ENCODE measurements at regions not wholly inside any gene's neighbourhood (a gene's known extent, or its start where the extent isn't known, plus 50 kb on each side); places are given as distances from the start of the nearest gene placed in this dataset.

DNA sequence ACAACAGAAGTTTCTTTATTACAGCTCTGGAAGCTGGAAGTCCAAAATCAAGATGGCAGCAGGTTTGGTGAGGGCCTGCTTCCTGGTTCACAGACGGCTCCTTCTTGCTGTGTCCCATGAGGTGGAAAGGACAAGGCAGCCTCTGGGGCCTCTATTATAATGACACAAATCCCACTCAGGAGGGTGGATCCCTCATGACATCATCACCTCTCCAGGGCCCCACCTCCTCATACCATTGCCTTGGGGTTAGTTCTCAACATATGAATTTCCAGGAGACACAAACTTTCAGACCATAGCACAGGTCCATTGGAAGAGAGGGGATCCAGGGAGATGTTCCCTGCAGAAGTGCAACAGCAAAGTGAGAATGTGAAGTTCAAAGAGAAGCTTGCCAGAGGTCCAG is 202.8 kb downstream of the TFCP2L1 start:
- DNase-seq, result no peak

DNA sequence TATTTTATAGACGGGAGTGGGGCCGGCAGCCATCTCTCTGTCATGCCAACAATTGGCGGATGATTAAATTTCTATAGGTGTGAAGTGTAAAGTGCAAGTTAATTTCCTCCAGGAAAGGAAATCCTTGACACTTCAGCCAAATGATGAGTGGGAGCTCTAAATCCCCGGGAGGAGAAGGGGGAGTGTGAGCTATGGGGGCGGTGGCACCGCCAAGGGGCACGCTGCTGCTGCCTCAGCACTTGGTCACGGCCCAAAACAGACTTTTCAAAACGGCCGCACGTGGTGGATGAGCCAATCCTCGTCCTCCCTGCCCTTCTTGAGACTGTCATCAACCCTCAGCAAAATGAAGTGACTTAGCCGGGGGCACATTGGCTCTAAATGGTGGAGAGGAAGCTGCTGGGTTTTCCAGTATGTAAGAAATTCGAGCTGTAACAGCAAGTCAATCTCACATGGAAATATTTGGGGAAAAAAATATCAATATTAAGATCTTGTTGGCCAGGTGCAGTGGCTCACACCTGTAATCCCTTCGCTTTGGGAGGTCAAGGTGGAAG is 200.8 kb downstream of the TFCP2L1 start:
- no peak for DNase-seq

DNA sequence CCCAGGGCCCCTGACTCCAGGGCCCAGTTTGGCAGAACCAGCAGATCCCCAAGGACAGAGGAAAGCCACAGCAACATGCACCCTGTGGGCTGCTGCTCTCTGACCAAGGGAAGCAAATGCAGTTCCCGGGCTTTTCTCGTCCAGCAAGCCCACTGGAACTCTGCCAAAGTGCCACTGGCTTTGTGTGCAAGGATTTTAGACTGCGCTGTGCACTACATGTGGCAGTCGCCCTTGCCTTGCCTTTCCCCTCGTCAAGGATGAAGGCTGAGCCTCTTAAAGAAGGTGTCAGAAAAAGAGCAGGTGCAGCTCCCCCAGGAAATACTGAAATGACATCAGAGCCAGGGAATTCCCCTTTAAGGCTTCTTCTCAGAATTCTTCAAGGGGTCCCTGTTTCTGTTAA is 199.2 kb downstream of the TFCP2L1 start:
- no peak for DNase-seq

DNA sequence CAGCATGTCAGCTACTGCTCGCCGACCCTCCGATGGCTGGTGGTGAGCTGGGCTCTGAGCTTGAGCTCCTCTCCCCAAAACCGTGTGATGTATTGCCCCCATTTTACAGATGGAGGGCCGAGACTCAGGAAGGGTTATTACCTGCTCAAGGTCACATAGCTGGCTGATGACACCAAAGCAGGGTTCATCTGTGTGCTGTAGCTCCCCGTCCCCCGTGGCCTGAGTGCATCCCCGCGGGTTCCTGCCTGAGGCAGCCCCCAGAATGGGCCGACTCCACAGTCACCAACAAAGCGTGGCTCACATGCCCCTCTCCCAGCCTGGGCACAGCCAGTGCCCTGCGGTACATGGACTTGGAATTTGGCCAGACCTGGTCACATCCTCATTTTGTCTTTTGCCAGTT is 198.6 kb downstream of the TFCP2L1 start:
- DNase-seq, result no peak

DNA sequence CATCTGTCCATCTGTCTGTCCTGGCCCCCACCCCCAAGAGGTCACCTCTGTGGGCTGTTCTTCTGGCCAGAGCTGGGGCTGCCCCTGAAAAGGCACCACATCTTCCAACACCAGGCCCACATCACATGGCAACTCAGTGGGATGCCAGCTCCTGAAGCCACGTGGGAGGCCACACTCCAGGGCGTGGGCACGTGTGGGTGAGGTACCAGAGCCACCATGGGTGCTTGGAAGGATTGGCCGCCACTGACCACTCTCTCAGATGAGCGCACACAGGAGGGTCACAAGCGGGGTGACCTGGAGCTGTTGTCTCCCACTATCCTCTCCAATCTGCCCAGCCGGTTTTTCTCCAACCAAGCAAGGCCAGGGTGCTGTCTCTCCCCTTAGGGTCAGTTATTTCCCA is 197.9 kb downstream of the TFCP2L1 start:
- no peak for DNase-seq

DNA sequence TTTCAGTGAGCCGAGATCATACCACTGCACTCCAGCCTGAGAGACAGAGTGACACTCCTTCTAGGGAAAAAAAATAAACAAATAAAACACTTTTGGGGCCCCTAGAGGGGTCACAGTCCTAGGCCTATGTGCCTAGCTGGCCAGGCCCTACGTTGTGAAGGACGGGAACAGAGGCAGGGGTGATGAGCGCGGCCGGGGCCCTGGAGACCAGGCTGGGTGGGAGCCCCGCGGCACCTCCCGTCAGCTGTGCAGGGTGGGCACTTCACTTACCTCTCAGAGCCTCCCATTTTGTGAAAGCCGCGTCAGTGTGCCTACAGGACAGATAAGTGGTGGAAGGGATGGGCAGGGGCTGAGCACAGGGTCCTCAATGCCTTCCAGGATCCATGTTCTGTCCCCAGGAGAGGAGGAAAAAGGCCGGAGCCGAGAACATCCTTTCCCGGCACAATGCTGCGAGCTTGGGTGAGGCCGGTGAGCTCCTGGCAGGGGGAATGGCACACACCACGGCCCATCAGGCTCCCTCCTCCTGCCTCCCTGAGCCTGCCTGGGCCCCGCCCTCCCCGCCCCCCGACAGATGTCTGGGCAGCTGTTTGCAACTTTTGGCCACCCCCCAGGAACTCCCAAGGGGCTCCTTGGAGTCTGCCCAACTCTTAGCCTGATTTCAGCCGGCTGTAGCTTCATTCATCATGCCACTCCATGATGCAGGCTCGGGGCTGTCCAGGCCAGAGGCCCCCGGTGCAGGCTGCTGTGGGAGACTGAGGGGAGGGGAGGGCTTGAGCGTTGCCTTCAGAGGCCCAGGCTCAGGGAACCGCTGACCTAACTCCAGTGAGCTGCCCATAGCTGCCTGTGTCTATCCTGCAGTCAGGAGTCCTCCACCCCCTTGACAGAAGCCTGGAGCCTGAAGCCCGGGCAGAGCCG is 196.5 kb downstream of the TFCP2L1 start:
- no peak for DNase-seq

DNA sequence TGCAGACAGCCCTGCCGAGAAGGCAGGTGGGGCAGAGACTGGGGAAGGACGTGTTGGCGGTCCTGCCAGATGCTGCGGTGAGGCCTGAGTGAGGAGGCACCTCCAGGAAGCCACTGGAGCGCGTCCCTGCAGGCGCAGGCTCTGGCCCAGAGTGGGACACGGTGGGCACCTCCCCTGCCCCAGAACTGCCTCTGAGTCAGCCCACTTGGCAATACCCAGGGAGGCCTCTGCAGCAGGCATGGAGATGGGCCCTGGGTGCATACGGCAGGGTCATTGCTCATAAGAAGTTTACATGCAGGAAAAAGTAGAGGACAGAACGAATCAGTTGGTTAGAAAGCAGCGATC is 195.9 kb downstream of the TFCP2L1 start:
- DNase-seq, result no peak

DNA sequence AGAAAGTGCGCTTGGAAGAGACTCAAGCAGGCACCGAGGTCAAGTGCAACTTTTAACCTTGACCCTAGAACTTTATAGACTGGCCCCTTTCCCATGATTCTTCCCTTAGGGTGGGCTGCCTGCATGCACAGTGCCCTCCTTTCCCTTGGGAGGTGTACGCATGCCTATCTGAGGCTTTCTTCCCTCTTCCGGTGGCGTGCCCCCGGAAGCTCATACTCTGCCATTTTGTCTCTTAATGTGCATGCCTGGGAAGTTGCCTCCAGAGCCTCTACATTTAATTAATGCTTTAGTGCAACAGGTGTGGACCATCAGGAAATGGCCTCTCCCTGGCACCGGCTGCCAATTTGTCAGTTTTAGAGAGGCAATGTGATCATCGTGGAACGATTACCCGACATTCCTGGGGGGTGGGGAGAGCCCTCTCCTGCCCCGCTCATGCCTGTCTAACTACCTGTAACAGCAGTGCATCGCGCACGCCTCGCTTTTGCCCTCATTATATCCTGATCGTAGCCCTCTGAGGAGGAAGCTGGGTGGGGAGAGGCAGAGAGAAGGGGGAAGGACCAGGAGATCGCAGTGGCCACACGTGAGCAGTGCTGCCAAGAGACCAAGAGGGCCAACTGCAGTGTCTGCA is 194.8 kb downstream of the TFCP2L1 start:
- no peak for DNase-seq

DNA sequence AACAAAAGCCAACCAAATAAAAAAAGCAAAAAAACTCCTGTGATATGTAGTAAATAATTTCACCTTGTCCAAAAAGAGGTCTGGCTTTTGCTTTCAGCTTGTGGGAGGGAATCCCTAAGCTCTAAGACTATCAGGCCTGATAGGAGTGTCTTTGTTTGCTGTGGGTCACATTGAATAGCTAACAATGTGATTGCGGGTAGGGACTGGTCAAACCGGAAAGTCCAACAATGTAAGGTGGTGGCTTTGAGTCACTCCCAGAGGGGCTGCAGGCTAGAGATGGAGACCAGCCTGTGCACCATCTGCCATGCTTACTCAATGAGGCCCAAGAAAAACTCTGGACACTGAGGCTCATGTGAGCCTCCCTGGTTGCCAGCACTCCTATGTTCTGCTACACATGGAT is 192.9 kb downstream of the TFCP2L1 start:
- DNase-seq, result no peak

DNA sequence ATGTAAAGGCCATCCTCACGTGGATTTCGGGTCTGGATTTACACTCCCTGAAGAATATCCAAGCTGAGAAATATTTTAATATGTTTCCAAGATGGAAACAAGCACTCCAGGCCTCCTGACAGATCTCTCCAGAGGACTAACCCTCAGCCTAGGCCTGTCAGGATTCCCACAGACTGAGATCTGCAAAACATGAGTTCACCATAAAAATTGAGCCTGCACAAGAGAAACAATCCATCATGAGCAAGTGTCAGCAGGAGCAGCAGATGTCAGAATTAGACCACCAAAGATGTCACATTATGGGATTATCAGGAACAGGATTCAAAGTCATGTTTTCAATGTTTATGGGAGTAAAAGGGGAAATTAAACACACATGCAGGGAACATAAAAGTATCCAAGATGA is 191.3 kb downstream of the TFCP2L1 start:
- DNase-seq, result no peak

DNA sequence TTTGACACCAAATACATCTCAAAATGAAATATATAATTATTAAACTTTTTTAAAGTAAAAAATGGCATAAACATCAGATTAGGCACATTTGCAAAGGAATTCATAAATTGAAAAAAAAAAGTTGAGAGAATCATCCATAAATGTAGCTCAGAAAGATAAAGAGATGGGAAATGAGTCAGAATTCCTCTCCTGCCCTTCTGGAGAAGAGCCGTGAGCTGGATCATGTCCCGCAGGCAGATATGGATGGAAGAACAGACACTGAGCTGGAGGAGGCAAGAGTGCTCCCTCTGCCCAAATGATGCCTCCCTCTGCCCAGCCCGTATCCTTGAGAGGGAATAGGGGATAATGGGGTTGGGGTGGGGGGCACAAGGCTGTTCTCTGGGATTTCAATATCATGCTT is 190.9 kb downstream of the TFCP2L1 start:
- no peak for DNase-seq

DNA sequence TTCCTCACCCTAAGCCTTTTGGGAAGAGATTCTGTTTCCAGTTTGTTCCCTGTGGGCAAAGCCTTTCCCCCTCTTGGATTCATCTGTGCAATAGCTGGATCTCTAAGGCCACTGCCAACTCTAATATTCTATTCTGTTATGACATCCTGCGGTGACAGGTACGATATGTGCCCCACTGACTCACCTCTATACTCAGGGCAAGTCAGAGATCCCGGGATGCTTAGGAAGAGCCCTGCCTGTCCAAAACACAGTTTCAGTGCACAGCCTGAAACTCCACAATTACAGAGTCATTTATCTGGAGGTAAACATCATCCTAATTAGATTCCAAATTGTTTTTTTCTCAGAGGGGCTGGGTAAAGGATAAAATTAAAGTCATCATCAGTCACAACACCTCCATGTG is 190.2 kb downstream of the TFCP2L1 start:
- DNase-seq, result no peak

DNA sequence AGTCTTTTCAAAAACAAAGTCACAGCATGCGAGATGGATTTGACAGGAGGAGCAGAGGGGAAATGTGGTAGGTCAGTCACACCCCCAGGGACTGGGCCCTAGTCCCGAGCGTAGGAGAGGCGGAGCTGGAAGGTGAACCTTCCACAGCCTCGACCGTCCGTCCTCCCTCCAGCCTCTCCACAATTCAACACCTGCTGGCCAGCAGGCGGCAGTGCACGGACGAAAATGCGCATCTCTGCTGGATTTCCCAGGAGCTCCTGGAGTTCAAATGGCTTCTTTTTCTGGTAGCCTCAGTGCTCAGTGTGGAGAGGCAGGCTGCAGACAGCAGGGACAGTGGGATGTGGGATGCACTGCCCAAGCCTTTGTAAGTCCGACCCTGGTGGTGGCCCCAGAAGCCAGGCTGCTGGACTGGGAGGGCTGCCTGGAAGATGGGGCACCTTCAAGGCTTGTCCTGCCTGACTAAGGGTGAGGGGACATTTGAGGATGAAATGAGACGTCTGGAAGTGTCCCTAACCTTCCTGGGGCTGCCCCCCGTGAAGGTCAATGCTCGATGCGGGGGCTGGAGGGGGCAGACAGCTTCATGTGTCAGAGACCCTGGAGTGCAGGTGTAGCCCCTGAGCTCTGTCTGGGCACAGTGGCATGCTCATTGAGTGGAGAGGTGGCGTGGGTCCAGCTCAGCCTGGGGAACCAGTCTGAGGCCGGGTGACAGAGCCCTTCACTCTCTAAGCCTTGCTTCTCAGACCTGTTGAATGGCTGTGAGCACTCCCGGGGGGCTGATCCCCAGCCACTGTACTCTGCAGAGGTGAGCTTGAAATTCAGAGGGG is 189.5 kb downstream of the TFCP2L1 start:
- peak; percentile 51 for DNase-seq

DNA sequence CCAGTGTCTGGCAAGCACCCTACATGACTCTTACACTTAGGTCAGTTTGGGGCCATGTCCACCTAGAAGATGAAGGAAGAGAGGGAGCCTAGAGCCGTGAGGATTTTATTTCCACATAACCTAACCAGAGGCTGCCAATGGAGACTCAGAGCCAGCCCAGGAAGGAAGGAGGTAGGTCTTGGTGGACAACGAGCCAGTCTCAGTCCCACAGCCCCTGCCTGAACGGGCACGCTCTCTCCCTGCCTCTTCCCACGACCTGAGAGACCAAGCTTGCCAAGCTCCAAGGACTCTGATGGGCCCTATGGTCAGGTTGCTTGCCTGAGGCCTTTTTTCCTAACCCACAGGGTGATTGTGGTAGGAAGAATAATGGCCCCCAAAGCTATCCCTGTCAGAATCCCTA is 188.4 kb downstream of the TFCP2L1 start:
- DNase-seq, result no peak

DNA sequence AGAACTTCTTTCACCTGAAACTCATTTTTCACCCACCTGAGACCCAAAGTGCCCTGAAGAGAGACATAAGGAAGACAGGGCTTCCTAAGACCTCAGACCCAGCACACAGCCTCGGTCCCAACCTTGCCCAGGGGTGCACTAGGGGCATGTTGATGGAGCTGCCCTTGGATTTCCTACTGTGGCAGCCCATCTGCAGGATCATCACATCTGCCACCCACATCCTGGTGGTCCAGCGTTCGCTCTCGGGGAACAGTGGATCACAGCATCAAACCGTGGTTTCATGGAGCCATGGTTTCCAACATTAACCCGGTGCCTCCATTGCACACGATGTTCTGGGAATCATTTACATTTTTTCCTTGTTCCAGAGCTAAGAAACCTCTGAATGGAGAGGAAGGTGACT is 186.4 kb downstream of the TFCP2L1 start:
- no peak for DNase-seq

DNA sequence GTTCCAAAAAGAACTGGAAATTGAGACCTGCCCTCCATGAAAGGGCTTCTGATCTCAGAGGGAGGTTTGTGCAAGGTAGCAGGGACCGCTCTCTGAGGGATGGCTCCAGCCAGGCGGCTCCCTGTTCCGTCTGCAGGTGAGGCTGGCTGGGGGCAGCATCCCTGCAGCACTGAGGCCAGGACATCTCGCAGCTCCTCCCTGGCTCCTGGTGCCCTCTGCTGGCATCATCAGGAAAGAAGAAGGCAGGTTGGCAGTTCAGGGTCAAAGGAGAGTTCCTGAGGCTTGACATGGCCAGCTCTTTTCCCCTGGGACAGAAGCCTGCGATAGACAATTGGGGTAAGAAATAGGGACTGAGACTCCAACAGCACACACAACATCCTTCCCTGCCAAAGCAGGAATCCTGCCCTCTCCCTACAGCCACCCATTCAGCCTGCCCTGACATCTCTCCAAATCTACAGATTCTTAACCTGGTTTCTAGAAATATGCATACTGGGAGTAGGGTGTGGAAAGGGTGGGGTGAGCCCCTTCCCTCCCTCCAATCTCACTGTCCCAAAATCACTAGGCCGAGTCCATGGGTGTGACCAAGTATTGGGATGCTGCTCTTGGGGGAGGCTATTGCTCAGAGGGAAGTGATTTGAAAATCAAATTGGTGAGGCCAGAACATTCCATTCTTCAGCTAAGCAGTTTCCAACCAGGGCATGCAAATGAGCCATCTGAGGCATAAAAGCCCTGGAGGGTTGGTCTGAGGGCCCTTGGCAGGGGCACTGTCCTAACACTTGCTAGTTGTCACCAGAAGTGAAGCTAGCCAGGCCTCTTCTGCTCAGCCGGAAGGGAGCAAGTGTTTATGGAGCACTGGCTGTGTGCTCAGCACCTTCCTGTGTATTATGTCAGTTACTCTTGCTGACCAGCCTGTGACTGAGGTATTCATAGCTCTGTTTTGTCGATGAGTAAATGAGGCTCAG is 185.4 kb downstream of the TFCP2L1 start:
- no peak for DNase-seq

DNA sequence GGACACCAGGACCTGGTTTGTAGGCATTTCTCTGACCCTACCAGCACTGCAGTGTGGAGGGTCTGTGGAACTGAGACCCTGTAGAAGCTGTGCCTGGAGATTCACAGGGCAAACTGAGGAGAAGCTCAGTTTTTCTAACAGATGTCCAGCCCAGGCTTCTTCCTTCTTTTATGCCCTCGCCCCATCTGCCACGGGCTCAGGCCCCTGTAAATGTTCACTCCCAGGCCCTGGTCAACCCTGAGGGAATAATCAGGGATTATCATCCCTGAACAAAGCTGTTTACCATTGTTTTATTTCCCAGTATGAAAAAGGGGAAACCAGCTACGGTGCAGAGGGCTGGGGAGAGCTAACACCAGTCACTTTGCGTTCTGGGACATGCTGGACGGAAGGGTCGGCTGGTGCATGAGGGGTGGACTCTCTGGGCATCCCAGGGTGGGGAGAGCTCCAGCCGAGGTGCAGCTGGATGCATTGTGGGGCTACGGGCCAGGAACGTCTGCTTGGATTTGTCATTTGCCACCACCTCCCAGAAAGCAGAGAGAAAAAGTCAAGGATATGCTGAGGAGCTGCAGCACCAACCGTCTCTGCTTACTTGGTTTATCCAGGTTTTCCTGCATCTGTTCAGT is 183.8 kb downstream of the TFCP2L1 start:
- no peak for DNase-seq

DNA sequence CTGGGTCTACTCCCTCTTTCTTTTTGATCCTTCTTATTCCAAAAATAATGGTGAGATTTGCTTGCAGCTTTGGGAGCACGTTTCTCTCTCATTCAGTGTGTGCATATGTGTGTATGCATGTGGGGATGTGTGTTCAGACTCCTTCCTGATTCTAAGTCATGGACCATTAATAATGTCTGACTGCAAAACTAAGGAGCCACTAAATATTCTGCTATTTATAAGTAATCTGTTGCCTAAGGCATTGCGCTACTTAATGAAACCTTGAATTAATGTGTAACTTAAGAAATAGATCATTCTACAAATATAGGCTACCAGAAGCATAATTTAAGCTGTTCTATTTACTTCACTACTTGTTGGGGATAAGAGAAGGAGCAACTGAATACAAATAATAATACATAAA is 182.1 kb downstream of the TFCP2L1 start:
- DNase-seq, result no peak

DNA sequence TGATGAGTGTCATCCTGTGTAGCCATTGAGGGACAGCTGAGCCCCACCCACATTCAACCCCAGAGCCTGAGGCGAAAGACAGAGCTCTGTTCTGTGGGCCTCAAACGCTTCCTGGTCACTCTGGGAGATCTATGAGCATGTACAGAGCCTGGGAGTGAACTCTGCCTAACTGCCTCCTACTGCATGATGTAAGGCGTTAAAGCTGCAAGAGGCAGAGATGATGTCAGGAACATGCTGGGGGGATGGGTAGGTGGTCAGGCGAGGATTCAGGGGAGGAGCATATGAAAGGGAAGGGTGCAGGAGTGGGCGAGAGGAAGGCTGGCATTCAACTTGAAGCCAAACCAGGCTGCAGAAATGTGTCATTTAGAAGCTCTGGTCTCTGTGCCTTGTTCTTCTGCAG is 181.0 kb downstream of the TFCP2L1 start:
- DNase-seq, result no peak

DNA sequence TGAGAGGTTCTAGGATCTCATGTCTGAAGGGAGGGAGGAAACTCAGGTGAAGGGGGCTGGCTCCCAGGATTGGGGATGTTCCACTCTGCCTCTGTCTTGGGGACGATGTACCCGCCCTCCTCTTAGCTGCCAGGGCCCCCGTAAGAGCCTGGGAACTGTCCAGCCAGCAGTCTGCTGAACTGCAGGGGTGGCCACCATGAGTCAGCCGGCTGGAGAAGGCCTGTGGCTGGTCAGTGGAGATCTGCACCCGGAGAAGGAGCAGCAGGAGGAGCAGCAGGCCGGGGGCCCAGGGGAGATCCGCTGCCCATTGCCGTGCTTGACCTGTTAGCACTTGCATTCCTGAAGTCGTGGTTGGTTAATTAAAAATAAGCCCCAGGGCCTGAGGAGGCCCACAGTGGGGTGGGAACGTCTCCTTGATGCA is 180.3 kb downstream of the TFCP2L1 start:
- no peak for DNase-seq

DNA sequence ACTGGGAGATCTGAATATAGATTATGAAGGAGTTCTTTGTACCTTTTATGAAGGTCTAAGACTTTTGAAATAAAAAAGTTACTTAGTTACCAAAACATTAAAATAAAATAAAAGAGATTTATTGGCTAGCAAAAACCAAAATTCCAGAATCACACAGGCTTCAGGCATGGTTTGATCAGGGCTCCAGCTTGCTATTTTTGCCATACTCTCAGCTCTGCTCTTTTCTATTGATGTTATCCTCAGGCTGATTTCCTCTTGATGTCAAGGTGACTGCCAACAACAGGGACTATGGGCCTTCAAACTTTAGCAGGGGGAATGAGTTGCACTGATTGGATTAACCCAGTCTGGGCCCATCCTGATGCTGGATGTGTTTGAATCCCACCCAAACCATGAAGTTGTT is 174.1 kb downstream of the TFCP2L1 start:
- no peak for DNase-seq

DNA sequence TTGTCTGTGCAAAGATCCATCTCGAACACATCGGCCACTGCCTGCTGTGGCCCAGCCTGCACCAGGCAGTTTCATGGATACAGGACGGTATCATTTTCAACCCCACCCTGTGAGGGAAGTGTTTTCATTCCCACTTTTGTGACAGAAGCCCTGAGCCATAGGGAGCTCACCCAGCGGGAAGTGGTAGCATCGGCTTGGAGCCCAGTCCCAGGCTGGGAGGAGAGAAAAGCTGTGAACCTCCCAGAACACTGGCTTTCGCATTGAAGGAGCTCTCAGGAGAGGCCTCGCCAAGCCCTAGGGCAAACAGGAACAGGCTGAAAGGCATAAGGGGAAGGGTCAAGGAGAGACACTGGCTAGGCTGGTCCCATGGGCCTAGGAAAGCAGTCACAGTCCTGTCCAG is 166.1 kb downstream of the TFCP2L1 start:
- DNase-seq, result no peak

Measured in NCI-H1092 (cell line).